ENCODE measurements at regions not wholly inside any gene's neighbourhood (a gene's known extent, or its start where the extent isn't known, plus 50 kb on each side); places are given as distances from the start of the nearest gene placed in this dataset.

DNA sequence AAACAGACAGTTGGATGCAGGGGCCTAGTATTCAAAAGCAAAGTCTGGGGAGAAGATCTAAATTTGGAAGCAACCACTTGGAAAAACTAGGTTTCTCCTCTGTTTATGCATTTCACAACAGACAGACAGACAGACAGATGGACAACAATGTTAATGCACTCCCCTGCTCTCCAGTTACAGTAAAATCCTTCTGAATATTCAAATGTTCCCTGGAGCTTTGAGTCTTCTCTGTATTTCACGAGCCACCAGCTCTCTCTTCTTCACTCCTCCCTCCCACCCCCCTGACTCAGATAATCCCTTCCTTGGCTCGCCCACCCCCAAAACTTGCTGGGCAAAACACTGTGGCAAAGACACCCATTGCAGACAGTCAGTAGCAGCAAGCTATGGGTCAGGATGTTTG, 129.3 kb upstream of the TOP1 start:
- 69% methylated on average over 2 of the region's 2 CpGs for WGBS
- TF ChIP-seq GABPA (IDR thresholded peaks at IDR 0.05 in 1 of 2, conservative IDR thresholded peaks at IDR 0.05 in 1 of 2) (no peak), YY1 (IDR thresholded peaks at IDR 0.05) (no peak), SP1 (IDR thresholded peaks at IDR 0.05) (no peak), HNF4A (conservative IDR thresholded peaks at IDR 0.05) (no peak), FOXA1 (IDR thresholded peaks at IDR 0.05) (no peak)
- Histone ChIP-seq H3K36me3 (ENCODE audit: control insufficient read depth in 4 of 4, insufficient read depth in 3 of 4, low read depth in 1 of 4, low read length in 3 of 4) (no peaks in the 10 kb centered on the region), H3K9ac (ENCODE audit: low read depth in 1 of 2, low read length in 2 of 2) (no peak overlapping the region), H3K9me3 (ENCODE audit: control insufficient read depth in 4 of 4, low read length in 3 of 4) (no peaks in the 10 kb centered on the region), H3K4me1 (ENCODE audit: control insufficient read depth in 4 of 4, insufficient read depth in 4 of 4, low read length in 3 of 4) (no peaks in the 10 kb centered on the region), H3K27ac (ENCODE audit: low read depth in 1 of 2, low read length in 2 of 2) (no peak overlapping the region), H3K4me3 (ENCODE audit: low read depth in 1 of 3, low read length in 3 of 3) (no peak overlapping the region), H3K27me3 (ENCODE audit: control insufficient read depth in 4 of 4, insufficient read depth in 4 of 4, low read length in 3 of 4) (no peaks in the 10 kb centered on the region)
- DNase-seq (ENCODE audit: low spot score), result no peak

DNA sequence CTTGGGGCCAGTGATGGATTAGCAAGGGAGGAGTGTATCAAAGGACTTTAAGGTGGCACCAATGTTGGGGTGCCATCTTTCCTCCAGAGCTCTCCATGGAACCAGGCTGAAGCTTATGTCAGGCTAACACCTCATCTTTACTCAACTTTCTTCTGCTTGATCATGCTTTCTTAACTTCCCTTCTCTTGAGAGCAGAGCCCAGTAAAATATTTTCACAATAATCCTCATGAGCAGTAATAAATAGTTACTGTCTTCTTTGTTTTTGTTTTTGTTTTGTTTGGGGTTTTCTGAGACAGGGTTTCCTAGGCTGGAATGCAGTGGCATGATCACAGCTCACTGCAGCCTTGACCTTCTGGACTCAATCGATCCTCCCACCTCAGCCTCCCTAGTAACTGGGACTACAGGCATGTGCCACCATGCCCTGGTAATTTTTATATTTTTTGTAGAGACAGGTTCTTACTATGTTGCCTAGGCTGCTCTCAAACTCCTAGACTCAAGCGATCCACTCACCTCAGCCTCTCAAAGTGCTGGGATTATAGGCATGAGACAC, 127.9 kb upstream of the TOP1 start:
- Histone ChIP-seq H3K9ac (ENCODE audit: low read depth in 1 of 2, low read length in 2 of 2) (no peak overlapping the region), H3K27me3 (ENCODE audit: control insufficient read depth in 4 of 4, insufficient read depth in 4 of 4, low read length in 3 of 4) (no peaks in the 10 kb centered on the region), H3K4me3 (ENCODE audit: low read depth in 1 of 3, low read length in 3 of 3) (no peak overlapping the region), H3K4me1 (ENCODE audit: control insufficient read depth in 4 of 4, insufficient read depth in 4 of 4, low read length in 3 of 4) (no peaks in the 10 kb centered on the region), H3K36me3 (ENCODE audit: control insufficient read depth in 4 of 4, insufficient read depth in 3 of 4, low read depth in 1 of 4, low read length in 3 of 4) (no peaks in the 10 kb centered on the region), H3K27ac (ENCODE audit: low read depth in 1 of 2, low read length in 2 of 2) (no peak overlapping the region), H3K9me3 (ENCODE audit: control insufficient read depth in 4 of 4, low read length in 3 of 4) (no peaks in the 10 kb centered on the region)
- 93% methylated on average over 2 of the region's 2 CpGs for WGBS
- DNase-seq (ENCODE audit: low spot score), result no peak
- TF ChIP-seq GABPA (IDR thresholded peaks at IDR 0.05 in 1 of 2, conservative IDR thresholded peaks at IDR 0.05 in 1 of 2), result no peak
- TF ChIP-seq, protein P1, sequence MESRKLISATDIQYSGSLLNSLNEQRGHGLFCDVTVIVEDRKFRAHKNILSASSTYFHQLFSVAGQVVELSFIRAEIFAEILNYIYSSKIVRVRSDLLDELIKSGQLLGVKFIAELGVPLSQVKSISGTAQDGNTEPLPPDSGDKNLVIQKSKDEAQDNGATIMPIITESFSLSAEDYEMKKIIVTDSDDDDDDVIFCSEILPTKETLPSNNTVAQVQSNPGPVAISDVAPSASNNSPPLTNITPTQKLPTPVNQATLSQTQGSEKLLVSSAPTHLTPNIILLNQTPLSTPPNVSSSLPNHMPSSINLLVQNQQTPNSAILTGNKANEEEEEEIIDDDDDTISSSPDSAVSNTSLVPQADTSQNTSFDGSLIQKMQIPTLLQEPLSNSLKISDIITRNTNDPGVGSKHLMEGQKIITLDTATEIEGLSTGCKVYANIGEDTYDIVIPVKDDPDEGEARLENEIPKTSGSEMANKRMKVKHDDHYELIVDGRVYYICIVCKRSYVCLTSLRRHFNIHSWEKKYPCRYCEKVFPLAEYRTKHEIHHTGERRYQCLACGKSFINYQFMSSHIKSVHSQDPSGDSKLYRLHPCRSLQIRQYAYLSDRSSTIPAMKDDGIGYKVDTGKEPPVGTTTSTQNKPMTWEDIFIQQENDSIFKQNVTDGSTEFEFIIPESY (IDR thresholded peaks at IDR 0.05), result no peak
- TF ChIP-seq, protein P2, sequence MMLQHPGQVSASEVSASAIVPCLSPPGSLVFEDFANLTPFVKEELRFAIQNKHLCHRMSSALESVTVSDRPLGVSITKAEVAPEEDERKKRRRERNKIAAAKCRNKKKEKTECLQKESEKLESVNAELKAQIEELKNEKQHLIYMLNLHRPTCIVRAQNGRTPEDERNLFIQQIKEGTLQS (IDR thresholded peaks at IDR 0.05), result no peak
- no peak for TF ChIP-seq YY1 (IDR thresholded peaks at IDR 0.05)
- no peak for TF ChIP-seq NR2F2 (IDR thresholded peaks at IDR 0.05)
- no peak for TF ChIP-seq EGR1 (IDR thresholded peaks at IDR 0.05; ENCODE audit: low read depth in 2 of 2)
- no peak for TF ChIP-seq HNF4G (IDR thresholded peaks at IDR 0.05)
- no peak for TF ChIP-seq HNF4A (conservative IDR thresholded peaks at IDR 0.05)
- TF ChIP-seq, protein P3, sequence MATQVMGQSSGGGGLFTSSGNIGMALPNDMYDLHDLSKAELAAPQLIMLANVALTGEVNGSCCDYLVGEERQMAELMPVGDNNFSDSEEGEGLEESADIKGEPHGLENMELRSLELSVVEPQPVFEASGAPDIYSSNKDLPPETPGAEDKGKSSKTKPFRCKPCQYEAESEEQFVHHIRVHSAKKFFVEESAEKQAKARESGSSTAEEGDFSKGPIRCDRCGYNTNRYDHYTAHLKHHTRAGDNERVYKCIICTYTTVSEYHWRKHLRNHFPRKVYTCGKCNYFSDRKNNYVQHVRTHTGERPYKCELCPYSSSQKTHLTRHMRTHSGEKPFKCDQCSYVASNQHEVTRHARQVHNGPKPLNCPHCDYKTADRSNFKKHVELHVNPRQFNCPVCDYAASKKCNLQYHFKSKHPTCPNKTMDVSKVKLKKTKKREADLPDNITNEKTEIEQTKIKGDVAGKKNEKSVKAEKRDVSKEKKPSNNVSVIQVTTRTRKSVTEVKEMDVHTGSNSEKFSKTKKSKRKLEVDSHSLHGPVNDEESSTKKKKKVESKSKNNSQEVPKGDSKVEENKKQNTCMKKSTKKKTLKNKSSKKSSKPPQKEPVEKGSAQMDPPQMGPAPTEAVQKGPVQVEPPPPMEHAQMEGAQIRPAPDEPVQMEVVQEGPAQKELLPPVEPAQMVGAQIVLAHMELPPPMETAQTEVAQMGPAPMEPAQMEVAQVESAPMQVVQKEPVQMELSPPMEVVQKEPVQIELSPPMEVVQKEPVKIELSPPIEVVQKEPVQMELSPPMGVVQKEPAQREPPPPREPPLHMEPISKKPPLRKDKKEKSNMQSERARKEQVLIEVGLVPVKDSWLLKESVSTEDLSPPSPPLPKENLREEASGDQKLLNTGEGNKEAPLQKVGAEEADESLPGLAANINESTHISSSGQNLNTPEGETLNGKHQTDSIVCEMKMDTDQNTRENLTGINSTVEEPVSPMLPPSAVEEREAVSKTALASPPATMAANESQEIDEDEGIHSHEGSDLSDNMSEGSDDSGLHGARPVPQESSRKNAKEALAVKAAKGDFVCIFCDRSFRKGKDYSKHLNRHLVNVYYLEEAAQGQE (IDR thresholded peaks at IDR 0.05), result no peak
- no peak for TF ChIP-seq FOXA1 (IDR thresholded peaks at IDR 0.05)
- no peak for TF ChIP-seq FOXA2 (IDR thresholded peaks at IDR 0.05)
- no peak for TF ChIP-seq RXRA (IDR thresholded peaks at IDR 0.05)
- TF ChIP-seq, protein P4, sequence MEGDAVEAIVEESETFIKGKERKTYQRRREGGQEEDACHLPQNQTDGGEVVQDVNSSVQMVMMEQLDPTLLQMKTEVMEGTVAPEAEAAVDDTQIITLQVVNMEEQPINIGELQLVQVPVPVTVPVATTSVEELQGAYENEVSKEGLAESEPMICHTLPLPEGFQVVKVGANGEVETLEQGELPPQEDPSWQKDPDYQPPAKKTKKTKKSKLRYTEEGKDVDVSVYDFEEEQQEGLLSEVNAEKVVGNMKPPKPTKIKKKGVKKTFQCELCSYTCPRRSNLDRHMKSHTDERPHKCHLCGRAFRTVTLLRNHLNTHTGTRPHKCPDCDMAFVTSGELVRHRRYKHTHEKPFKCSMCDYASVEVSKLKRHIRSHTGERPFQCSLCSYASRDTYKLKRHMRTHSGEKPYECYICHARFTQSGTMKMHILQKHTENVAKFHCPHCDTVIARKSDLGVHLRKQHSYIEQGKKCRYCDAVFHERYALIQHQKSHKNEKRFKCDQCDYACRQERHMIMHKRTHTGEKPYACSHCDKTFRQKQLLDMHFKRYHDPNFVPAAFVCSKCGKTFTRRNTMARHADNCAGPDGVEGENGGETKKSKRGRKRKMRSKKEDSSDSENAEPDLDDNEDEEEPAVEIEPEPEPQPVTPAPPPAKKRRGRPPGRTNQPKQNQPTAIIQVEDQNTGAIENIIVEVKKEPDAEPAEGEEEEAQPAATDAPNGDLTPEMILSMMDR (IDR thresholded peaks at IDR 0.05; ENCODE audit: low read depth, low read length, missing input control), result no peak
- TF ChIP-seq SP1 (IDR thresholded peaks at IDR 0.05), result no peak
- no peak for TF ChIP-seq JUND (IDR thresholded peaks at IDR 0.05)
- no peak for TF ChIP-seq RAD21 (IDR thresholded peaks at IDR 0.05)
- TF ChIP-seq, protein P5, sequence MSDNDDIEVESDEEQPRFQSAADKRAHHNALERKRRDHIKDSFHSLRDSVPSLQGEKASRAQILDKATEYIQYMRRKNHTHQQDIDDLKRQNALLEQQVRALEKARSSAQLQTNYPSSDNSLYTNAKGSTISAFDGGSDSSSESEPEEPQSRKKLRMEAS (IDR thresholded peaks at IDR 0.05), result no peak
- TF ChIP-seq TAF1 (conservative IDR thresholded peaks at IDR 0.05), result no peak
